Lung (tissue), 11 donors: ENCODE measurements at regions not wholly inside any gene's neighbourhood (a gene's known extent, or its start where the extent isn't known, plus 50 kb on each side); places are given as distances from the start of the nearest gene placed in this dataset.
A peak's percentile ranks its signal among the peaks of the same experiment; 100 is the strongest.

Source experiments
- ATAC-seq: fragments of 200-7000 bp; cut with Tn5 transposase; one replicate; pipeline ENCODE4 v1.9.1; 2020; ENCODE audit warnings: moderate number of reproducible peaks; ENCODE audit not compliant: insufficient read depth, low FRiP score
- DNase-seq, 3 donors: peaks; one replicate each; pipeline ENCODE4 v3.0.0-alpha.2; 2013 to 2017
- H3K27ac ChIP-seq, 2 donors: one replicate each; pipeline ENCODE4 v1.5.1; 2013; ENCODE audit warnings: mild to moderate bottlenecking in 2 of 2, moderate library complexity in 2 of 2, control low read depth in 1 of 2, inconsistent platforms in 1 of 2, low read depth in 1 of 2, low read length in 1 of 2
- H3K27me3 ChIP-seq, 3 donors: one replicate each; pipeline ENCODE4 v1.5.1; 2013; ENCODE audit warnings: low read length in 2 of 3; ENCODE audit not compliant: control insufficient read depth in 3 of 3, insufficient read depth in 3 of 3
- H3K36me3 ChIP-seq, 4 donors: one replicate each; pipeline ENCODE4 v1.5.1; 2013; ENCODE audit warnings: low read length in 4 of 4, mild to moderate bottlenecking in 1 of 4, moderate library complexity in 1 of 4; ENCODE audit not compliant: control insufficient read depth in 4 of 4, insufficient read depth in 4 of 4
- H3K4me1 ChIP-seq, 5 donors: one replicate each; pipeline ENCODE4 v1.5.1; 2013; ENCODE audit warnings: low read length in 5 of 5, mild to moderate bottlenecking in 2 of 5, moderate library complexity in 1 of 5; ENCODE audit not compliant: control insufficient read depth in 5 of 5, insufficient read depth in 5 of 5
- H3K4me3 ChIP-seq: one replicate; pipeline ENCODE4 v1.5.1; 2013; ENCODE audit warnings: mild to moderate bottlenecking, control low read depth, moderate library complexity
- H3K9ac ChIP-seq, 2 donors: one replicate each; pipeline ENCODE4 v1.5.1; 2013; ENCODE audit warnings: low read length in 2 of 2, control low read depth in 1 of 2; ENCODE audit not compliant: insufficient read depth in 1 of 2
- H3K9me3 ChIP-seq, 4 donors: one replicate each; pipeline ENCODE4 v1.5.1; 2013; ENCODE audit warnings: low read length in 3 of 4, mild to moderate bottlenecking in 1 of 4, moderate library complexity in 1 of 4; ENCODE audit not compliant: control insufficient read depth in 4 of 4, insufficient read depth in 3 of 4
- WGBS, 2 donors: extraction: QIAGEN DNeasy Blood & Tissue Kit; methylation state at CpG; one replicate each; pipeline ENCODE4 v1.1.7; 2013; 5-methylcytosine and 5-hydroxymethylcytosine counted together
- TF ChIP-seq, protein P1 (sequence below): IDR thresholded peaks from 2 replicates; pipeline ENCODE4 v1.5.1; 2012; ENCODE audit warnings: mild to moderate bottlenecking; ENCODE audit errors: control extremely low read depth, extremely low read depth
- donor health status: control.
- donor health status: control.
- donor health status: Bipolar disorder and iron deficiency.
- donor health status: healthy.
- donor health status: DM: yes; HTN: yes; CAD: no.

DNA sequence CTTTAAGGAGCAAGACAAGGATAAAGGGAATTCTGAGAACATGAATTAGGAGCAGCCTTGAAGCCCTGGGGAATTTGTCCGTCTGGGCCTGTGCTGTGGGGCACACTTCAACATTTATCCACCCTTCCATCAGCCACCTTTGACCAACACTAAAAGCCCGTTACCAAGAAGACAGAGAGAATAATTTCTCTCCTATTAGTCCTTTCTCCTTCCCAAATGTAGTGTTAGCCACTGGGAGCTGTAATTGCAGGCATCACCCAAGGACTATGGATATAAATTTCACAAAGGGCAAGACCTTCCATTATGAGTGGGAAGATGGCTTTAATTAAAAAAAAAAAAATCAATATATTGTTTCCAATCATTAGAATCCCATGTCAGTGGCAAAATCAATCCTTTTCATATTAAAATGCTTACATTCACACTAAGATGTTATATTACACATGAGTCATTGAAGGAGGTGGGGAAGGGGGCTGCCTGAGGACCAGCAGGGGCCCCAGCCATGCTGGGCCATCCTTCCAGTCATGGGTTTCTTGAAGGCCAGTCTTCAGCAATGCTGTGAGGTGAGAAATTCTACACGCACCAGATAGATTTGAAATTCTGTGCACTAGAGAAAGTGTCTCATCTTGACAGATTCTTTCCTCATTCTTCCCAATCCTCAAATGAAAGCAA is 292.5 kb upstream of the NRP1 start:
- no peak overlapping the region for H3K4me3 ChIP-seq
- no peak overlapping the region for H3K9ac ChIP-seq
- no peaks in the 10 kb centered on the region for H3K36me3 ChIP-seq
- no peaks in the 10 kb centered on the region for H3K9me3 ChIP-seq
- no peaks in the 10 kb centered on the region for H3K27me3 ChIP-seq
- H3K4me1 ChIP-seq, result no peaks in the 10 kb centered on the region
- H3K27ac ChIP-seq, result no peak overlapping the region
- 94 to 95% methylated on average over 3 of the region's 3 CpGs for WGBS, 2 donors
- ATAC-seq, result no peak
- DNase-seq, result no peak
- TF ChIP-seq, protein P1, sequence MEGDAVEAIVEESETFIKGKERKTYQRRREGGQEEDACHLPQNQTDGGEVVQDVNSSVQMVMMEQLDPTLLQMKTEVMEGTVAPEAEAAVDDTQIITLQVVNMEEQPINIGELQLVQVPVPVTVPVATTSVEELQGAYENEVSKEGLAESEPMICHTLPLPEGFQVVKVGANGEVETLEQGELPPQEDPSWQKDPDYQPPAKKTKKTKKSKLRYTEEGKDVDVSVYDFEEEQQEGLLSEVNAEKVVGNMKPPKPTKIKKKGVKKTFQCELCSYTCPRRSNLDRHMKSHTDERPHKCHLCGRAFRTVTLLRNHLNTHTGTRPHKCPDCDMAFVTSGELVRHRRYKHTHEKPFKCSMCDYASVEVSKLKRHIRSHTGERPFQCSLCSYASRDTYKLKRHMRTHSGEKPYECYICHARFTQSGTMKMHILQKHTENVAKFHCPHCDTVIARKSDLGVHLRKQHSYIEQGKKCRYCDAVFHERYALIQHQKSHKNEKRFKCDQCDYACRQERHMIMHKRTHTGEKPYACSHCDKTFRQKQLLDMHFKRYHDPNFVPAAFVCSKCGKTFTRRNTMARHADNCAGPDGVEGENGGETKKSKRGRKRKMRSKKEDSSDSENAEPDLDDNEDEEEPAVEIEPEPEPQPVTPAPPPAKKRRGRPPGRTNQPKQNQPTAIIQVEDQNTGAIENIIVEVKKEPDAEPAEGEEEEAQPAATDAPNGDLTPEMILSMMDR, result no peak

DNA sequence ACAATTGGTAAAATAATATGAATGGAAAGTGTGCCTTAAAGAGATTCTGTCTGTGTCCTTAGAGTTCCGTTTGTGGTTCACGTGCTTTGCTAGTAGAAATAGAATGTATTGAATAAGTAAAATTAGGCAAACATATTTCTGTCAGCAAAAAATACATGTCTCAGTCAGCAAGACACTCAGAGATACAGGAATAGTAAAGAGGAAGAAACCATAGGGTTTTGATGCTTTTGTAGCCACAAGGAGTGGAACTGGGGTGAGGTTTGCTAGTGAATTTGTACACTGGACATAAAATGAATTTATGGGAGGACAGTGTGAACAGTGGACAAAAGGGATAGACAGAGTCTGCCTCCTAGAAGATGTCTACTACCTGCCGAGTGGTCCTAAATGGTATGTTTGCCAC is 289.2 kb upstream of the NRP1 start:
- H3K9me3 ChIP-seq, result no peaks in the 10 kb centered on the region
- TF ChIP-seq, protein P1, result no peak
- no peaks in the 10 kb centered on the region for H3K36me3 ChIP-seq
- 82 to 88% methylated on average over 3 of the region's 3 CpGs for whole genome bisulfite sequencing, 2 donors
- H3K27me3 ChIP-seq, result no peaks in the 10 kb centered on the region
- H3K4me1 ChIP-seq, result peaks cover 0 to 5% (median 0%) of the 10 kb centered on the region in 5 donors
- no peak overlapping the region for H3K9ac ChIP-seq
- H3K27ac ChIP-seq, result no peak overlapping the region
- no peak overlapping the region for H3K4me3 ChIP-seq
- DNase-seq, result no peak
- ATAC-seq, result no peak

DNA sequence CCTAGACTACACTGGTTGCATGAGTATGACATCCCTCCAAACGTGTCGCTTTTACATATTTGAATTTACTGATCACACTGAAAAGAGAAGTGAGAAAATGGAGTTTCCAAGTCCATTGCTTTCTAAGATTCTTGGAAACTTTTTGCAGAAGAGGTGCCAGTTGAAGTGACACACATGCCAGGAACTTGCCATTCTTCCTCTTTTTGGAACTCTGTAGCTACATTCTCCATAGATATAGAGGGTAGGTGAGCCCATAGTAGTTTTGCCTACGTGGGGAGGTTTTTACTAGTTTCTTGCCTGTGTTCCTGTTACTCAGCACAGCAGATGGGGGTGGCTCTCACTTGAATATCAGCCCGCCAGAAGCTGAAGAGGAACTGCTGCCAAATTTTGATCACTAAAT is 286.6 kb upstream of the NRP1 start:
- Histone ChIP-seq H3K4me3 (no peak overlapping the region), H3K27me3 (no peaks in the 10 kb centered on the region), H3K9me3 (no peaks in the 10 kb centered on the region), H3K36me3 (no peaks in the 10 kb centered on the region), H3K27ac (no peak overlapping the region), H3K9ac (no peak overlapping the region), H3K4me1 (peaks cover 0 to 16% (median 0%) of the 10 kb centered on the region in 5 donors)
- no peak for ATAC-seq
- 61 to 63% methylated on average over 4 of the region's 4 CpGs for WGBS, 2 donors
- peak; percentile 19 to 51 (median 48) for DNase-seq
- TF ChIP-seq, protein P1, result no peak

DNA sequence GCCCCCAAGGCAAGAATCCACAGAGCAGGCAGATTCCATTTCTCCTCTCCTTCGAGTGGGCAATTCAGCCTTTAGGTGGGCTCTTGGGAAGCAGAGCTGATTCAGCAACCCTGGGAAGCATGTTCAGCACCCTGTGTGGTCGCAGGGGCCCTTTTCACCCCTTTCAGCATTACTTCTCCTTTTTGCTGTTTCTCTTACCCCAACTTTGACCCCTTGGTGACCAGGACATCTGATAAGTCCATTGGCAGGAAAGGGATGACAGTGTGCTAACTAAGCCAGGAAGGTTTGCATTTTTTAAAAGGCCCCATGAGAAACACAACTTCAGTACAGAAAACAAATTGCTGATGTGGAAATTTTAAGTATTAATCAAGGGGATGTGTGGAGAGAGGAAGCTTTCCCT is 283.7 kb upstream of the NRP1 start:
- no peak overlapping the region for H3K27ac ChIP-seq
- WGBS, 2 donors, result 76% methylated on average over 2 of the region's 2 CpGs
- no peaks in the 10 kb centered on the region for H3K9me3 ChIP-seq
- ATAC-seq, result no peak
- DNase-seq, result no peak
- no peaks in the 10 kb centered on the region for H3K27me3 ChIP-seq
- peaks cover 0 to 16% (median 0%) of the 10 kb centered on the region in 5 donors for H3K4me1 ChIP-seq
- H3K9ac ChIP-seq, result no peak overlapping the region
- H3K36me3 ChIP-seq, result no peaks in the 10 kb centered on the region
- TF ChIP-seq, protein P1, result no peak
- no peak overlapping the region for H3K4me3 ChIP-seq
